AG04450 (cell line): ENCODE measurements at regions not wholly inside any gene's neighbourhood (a gene's known extent, or its start where the extent isn't known, plus 50 kb on each side); places are given as distances from the start of the nearest gene placed in this dataset.

Source experiments
- CTCF ChIA-PET: fragments of 300-600, 350-600 bp; formaldehyde crosslinking; extraction: SDS; loops from one replicate; lab custom pipeline; 2022; ENCODE audit warnings: antibody characterized with exemption, inconsistent platforms; lab: Charles Lee
- POLR2A ChIA-PET: fragments of 350-600 bp; formaldehyde crosslinking; extraction: SDS; loops from one replicate; lab custom pipeline; 2021; ENCODE audit warnings: antibody characterized with exemption, inconsistent platforms; lab: Yijun Ruan, JAX
- DNase-seq: peaks from one replicate; pipeline ENCODE4 v3.0.0-alpha.2; 2011; ENCODE audit warnings: low read depth, low spot score
- H3K27ac ChIP-seq: one replicate; pipeline ENCODE4 v1.5.1; 2012; ENCODE audit warnings: low read depth, low read length, control low read depth
- H3K27me3 ChIP-seq: one replicate; pipeline ENCODE4 v1.6.0; 2012; ENCODE audit warnings: low read length; ENCODE audit not compliant: control insufficient read depth, insufficient read depth
- H3K4me3 ChIP-seq: 2 replicates; pipeline ENCODE4 v1.5.1; 2011; ENCODE audit warnings: mild to moderate bottlenecking, low read depth, low read length, control low read depth
- H3K9me3 ChIP-seq: 2 replicates; pipeline ENCODE4 v1.5.1; 2012; ENCODE audit warnings: low read length; ENCODE audit not compliant: control insufficient read depth, insufficient read depth
- CTCF ChIP-seq: IDR thresholded peaks from 2 replicates; pipeline ENCODE4 v1.5.1; 2011; ENCODE audit warnings: low read depth, low read length, control low read depth, inconsistent platforms

GRCh38 chr4:32318926-32319325 lies 1598.8 kb downstream of the PCDH7 start:
- Histone ChIP-seq H3K4me3 (no peak overlapping the region), H3K27me3 (no peaks in the 10 kb centered on the region), H3K9me3 (peaks cover 10% of the 10 kb centered on the region), H3K27ac (no peak overlapping the region)
- DNase-seq, result no peak
- TF ChIP-seq CTCF, result no peak
- CTCF ChIA-PET, result no interaction called here
- POLR2A ChIA-PET, result no interaction called here

GRCh38 chr4:32321421-32321820 lies 1601.3 kb downstream of the PCDH7 start:
- Histone ChIP-seq H3K27ac (no peak overlapping the region), H3K9me3 (peaks cover 15% of the 10 kb centered on the region), H3K4me3 (no peak overlapping the region), H3K27me3 (no peaks in the 10 kb centered on the region)
- CTCF ChIA-PET, result no interaction called here
- POLR2A ChIA-PET, result no interaction called here
- no peak for TF ChIP-seq CTCF
- DNase-seq, result no peak

- no peak overlapping the region for H3K4me3 ChIP-seq
- H3K27ac ChIP-seq, result no peak overlapping the region
- no peaks in the 10 kb centered on the region for H3K9me3 ChIP-seq
- DNase-seq, result no peak
- TF ChIP-seq CTCF, result no peak
- ChIA-PET CTCF (no interaction called here), POLR2A (no interaction called here)
- no peaks in the 10 kb centered on the region for H3K27me3 ChIP-seq
Measured at GRCh38 chr4:32334759-32335158, 1614.6 kb downstream of the PCDH7 start.

- H3K4me3 ChIP-seq, result no peak overlapping the region
- H3K27me3 ChIP-seq, result no peaks in the 10 kb centered on the region
- ChIA-PET POLR2A (no interaction called here), CTCF (no interaction called here)
- H3K9me3 ChIP-seq, result no peaks in the 10 kb centered on the region
- no peak for DNase-seq
- no peak for TF ChIP-seq CTCF
- no peak overlapping the region for H3K27ac ChIP-seq
Measured at GRCh38 chr4:32337403-32337802, 1617.2 kb downstream of the PCDH7 start.

GRCh38 chr4:32340591-32340990 lies 1620.4 kb downstream of the PCDH7 start:
- ChIA-PET POLR2A (no interaction called here), CTCF (no interaction called here)
- Histone ChIP-seq H3K27me3 (no peaks in the 10 kb centered on the region), H3K9me3 (no peaks in the 10 kb centered on the region), H3K4me3 (no peak overlapping the region), H3K27ac (no peak overlapping the region)
- no peak for TF ChIP-seq CTCF
- no peak for DNase-seq
